GM18498 (cell line): ENCODE measurements at regions not wholly inside any gene's neighbourhood (a gene's known extent, or its start where the extent isn't known, plus 50 kb on each side); places are given as distances from the start of the nearest gene placed in this dataset.

Source experiments
- ATAC-seq: cut with Tn5 transposase; IDR thresholded peaks from one replicate; pipeline ENCODE4 v1.9.1; 2021; ENCODE audit warnings: mild to moderate bottlenecking, moderate library complexity; ENCODE audit not compliant: unreplicated experiment

GRCh38 chr13:75920536-75920935 is 284.4 kb downstream of the LMO7 start:
- no peak for ATAC-seq

GRCh38 chr13:75919660-75920199 is 283.6 kb downstream of the LMO7 start:
- ATAC-seq, result no peak

- no peak for ATAC-seq
Observed at GRCh38 chr13:75915066-75915465, 278.9 kb downstream of the LMO7 start.

GRCh38 chr13:75913925-75914324 is 277.8 kb downstream of the LMO7 start:
- ATAC-seq, result no peak

GRCh38 chr13:75910591-75910990 is 274.5 kb downstream of the LMO7 start:
- ATAC-seq, result no peak
